ENCODE measurements at regions not wholly inside any gene's neighbourhood (a gene's known extent, or its start where the extent isn't known, plus 50 kb on each side); places are given as distances from the start of the nearest gene placed in this dataset.

DNA sequence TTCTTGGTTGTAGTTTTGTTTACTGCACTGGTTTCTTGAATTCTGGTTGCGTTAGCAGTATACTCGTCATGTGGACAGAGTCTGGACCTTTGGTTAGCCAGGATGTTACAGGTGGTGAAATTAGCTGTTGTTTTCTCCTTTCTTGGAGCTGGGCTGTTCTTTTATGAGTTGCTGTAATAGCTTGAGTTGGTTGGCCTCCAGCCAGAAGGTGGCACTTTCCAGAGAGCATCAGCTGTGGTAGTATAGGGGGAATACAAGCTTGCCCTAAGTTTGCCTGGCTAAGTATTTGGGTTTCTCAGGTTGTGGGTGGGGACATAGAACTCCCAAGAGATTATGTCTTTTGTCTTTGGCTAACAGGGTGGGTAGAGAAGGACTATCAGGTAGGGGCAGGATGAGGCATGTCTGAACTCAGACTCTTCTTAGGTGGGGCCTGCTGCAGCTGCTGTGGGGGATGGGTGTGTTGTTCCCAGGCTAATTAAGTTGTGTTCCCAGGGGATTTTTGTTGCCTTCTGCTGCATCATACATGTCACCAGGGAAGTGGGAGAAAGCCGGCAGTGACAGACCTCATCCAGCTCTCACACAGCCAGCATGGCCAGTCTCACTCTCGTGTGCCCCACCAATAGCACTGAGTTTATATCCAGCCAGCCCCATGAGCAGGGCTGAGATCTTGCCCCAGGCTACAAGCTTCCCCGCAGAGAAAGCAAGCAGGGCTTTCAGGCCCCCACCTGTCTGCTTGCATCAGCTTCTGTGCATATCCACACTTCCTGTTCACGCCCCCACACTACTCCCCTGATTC is 246.7 kb upstream of the TPK1 start:
- Histone ChIP-seq H4K20me1 (ENCODE audit: low read depth, low read length) (no peaks in the 10 kb centered on the region), H3K9ac (ENCODE audit: low read length) (no peak overlapping the region), H3K9me3 (ENCODE audit: insufficient read depth, low read length) (no peaks in the 10 kb centered on the region), H3K79me2 (ENCODE audit: insufficient read depth, low read length) (no peaks in the 10 kb centered on the region), H3K36me3 (ENCODE audit: low read length) (no peaks in the 10 kb centered on the region), H2AFZ (ENCODE audit: low read depth, low read length, severe bottlenecking) (no peak overlapping the region), H3K4me2 (ENCODE audit: low read depth, low read length, poor library complexity, severe bottlenecking) (no peak overlapping the region), H3F3A (ENCODE audit: insufficient read depth) (no peaks in the 10 kb centered on the region), H3K4me3 (ENCODE audit: insufficient read depth, low read length, poor library complexity, severe bottlenecking) (no peak overlapping the region), H3K9me2 (replicated peaks; ENCODE audit: insufficient read depth, low read length) (no peaks in the 10 kb centered on the region), H3K27me3 (ENCODE audit: low read length) (no peaks in the 10 kb centered on the region), H3K27ac (ENCODE audit: low read depth, low read length) (no peak overlapping the region)
- TF ChIP-seq, protein P1, sequence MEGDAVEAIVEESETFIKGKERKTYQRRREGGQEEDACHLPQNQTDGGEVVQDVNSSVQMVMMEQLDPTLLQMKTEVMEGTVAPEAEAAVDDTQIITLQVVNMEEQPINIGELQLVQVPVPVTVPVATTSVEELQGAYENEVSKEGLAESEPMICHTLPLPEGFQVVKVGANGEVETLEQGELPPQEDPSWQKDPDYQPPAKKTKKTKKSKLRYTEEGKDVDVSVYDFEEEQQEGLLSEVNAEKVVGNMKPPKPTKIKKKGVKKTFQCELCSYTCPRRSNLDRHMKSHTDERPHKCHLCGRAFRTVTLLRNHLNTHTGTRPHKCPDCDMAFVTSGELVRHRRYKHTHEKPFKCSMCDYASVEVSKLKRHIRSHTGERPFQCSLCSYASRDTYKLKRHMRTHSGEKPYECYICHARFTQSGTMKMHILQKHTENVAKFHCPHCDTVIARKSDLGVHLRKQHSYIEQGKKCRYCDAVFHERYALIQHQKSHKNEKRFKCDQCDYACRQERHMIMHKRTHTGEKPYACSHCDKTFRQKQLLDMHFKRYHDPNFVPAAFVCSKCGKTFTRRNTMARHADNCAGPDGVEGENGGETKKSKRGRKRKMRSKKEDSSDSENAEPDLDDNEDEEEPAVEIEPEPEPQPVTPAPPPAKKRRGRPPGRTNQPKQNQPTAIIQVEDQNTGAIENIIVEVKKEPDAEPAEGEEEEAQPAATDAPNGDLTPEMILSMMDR (IDR thresholded peaks at IDR 0.05; ENCODE audit: insufficient read depth, low read length, poor library complexity, severe bottlenecking), result no peak
- no peak for TF ChIP-seq EZH2phosphoT487 (conservative IDR thresholded peaks at IDR 0.05; ENCODE audit: low read length)

DNA sequence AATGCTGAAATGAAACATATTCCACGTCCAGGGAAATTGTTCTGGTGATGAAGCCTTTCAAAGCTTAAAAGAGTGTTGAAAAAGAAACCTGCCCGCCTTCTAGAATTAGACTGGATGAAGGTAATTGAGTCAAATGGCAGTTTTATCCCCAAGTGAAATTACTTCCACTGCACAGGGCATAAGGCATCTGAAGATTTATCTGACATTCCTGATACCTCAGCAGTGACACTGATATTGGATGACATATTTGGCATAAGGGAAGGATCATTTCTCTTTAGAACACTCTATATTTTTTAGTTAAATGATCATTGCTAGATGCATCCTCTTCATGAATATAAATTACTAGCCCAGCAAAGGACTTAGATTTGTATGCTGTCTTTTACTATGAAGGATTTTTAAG is 229.6 kb upstream of the TPK1 start:
- H3K4me2 ChIP-seq (ENCODE audit: low read depth, low read length, poor library complexity, severe bottlenecking), result no peak overlapping the region
- H3K36me3 ChIP-seq (ENCODE audit: low read length), result no peaks in the 10 kb centered on the region
- H3K79me2 ChIP-seq (ENCODE audit: insufficient read depth, low read length), result no peaks in the 10 kb centered on the region
- no peak for TF ChIP-seq EZH2phosphoT487 (conservative IDR thresholded peaks at IDR 0.05; ENCODE audit: low read length)
- TF ChIP-seq, protein P1 (IDR thresholded peaks at IDR 0.05; ENCODE audit: insufficient read depth, low read length, poor library complexity, severe bottlenecking), result no peak
- H3K9ac ChIP-seq (ENCODE audit: low read length), result no peak overlapping the region
- H3K9me3 ChIP-seq (ENCODE audit: insufficient read depth, low read length), result no peaks in the 10 kb centered on the region
- H3K27ac ChIP-seq (ENCODE audit: low read depth, low read length), result no peak overlapping the region
- no peaks in the 10 kb centered on the region for H3K9me2 ChIP-seq (replicated peaks; ENCODE audit: insufficient read depth, low read length)
- H2AFZ ChIP-seq (ENCODE audit: low read depth, low read length, severe bottlenecking), result no peak overlapping the region
- no peaks in the 10 kb centered on the region for H4K20me1 ChIP-seq (ENCODE audit: low read depth, low read length)
- no peaks in the 10 kb centered on the region for H3F3A ChIP-seq (ENCODE audit: insufficient read depth)
- H3K4me3 ChIP-seq (ENCODE audit: insufficient read depth, low read length, poor library complexity, severe bottlenecking), result no peak overlapping the region
- H3K27me3 ChIP-seq (ENCODE audit: low read length), result no peaks in the 10 kb centered on the region

DNA sequence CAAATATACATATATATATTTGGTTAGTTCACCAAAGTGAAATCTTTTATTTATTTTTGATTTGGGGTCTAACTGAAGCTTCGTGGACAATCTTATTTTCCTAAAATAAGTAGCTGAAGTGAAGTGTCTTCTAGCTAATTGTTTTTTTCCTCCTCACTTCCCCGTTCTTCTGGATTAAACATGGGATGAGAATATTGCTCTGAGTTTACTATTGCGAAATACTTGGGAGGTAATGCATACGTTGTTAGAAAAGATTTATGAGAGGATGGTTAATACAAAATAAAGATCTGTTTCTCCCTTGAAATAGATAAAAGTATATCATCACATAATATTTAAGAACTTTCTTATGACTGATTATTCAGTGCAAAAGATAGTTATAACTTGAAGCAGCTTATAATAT is 228.3 kb upstream of the TPK1 start:
- no peak overlapping the region for H2AFZ ChIP-seq (ENCODE audit: low read depth, low read length, severe bottlenecking)
- TF ChIP-seq EZH2phosphoT487 (conservative IDR thresholded peaks at IDR 0.05; ENCODE audit: low read length), result no peak
- TF ChIP-seq, protein P1 (IDR thresholded peaks at IDR 0.05; ENCODE audit: insufficient read depth, low read length, poor library complexity, severe bottlenecking), result no peak

More for the DNA sequence above, 228.3 kb upstream of the TPK1 start:
- H3K27ac ChIP-seq (ENCODE audit: low read depth, low read length), result no peak overlapping the region
- H3K9me3 ChIP-seq (ENCODE audit: insufficient read depth, low read length), result no peaks in the 10 kb centered on the region
- no peaks in the 10 kb centered on the region for H3F3A ChIP-seq (ENCODE audit: insufficient read depth)
- no peaks in the 10 kb centered on the region for H3K27me3 ChIP-seq (ENCODE audit: low read length)
- no peaks in the 10 kb centered on the region for H3K36me3 ChIP-seq (ENCODE audit: low read length)
- no peak overlapping the region for H3K4me3 ChIP-seq (ENCODE audit: insufficient read depth, low read length, poor library complexity, severe bottlenecking)
- H4K20me1 ChIP-seq (ENCODE audit: low read depth, low read length), result no peaks in the 10 kb centered on the region
- no peaks in the 10 kb centered on the region for H3K9me2 ChIP-seq (replicated peaks; ENCODE audit: insufficient read depth, low read length)
- H3K79me2 ChIP-seq (ENCODE audit: insufficient read depth, low read length), result no peaks in the 10 kb centered on the region
- H3K4me2 ChIP-seq (ENCODE audit: low read depth, low read length, poor library complexity, severe bottlenecking), result no peak overlapping the region
- no peak overlapping the region for H3K9ac ChIP-seq (ENCODE audit: low read length)

Data from SU-DHL-6 (cell line).